Brain microvascular endothelial cell (primary cell): ENCODE measurements at regions not wholly inside any gene's neighbourhood (a gene's known extent, or its start where the extent isn't known, plus 50 kb on each side); places are given as distances from the start of the nearest gene placed in this dataset.

Source experiments
- DNase-seq: peaks from one replicate; pipeline ENCODE4 v3.0.0-alpha.2; 2020
- H3K27ac ChIP-seq: fragments of 250-450 bp; sonication (Bioruptor Pico); 2 replicates; pipeline ENCODE4 v1.5.1; 2020; ENCODE audit warnings: mild to moderate bottlenecking, moderate library complexity
- H3K27me3 ChIP-seq: fragments of 250-450 bp; sonication (Bioruptor Pico); replicated peaks from 2 replicates; pipeline ENCODE4 v1.5.1; 2020; ENCODE audit warnings: mild to moderate bottlenecking
- H3K36me3 ChIP-seq: fragments of 250-450 bp; sonication (Bioruptor Pico); replicated peaks from 2 replicates; pipeline ENCODE4 v1.5.1; 2020; ENCODE audit warnings: mild to moderate bottlenecking
- H3K4me3 ChIP-seq: 2 replicates; pipeline ENCODE4 v1.5.1; 2011; ENCODE audit warnings: low read depth, mild to moderate bottlenecking, control low read depth, low read length, moderate library complexity
- in situ Hi-C: cut with HindIII; loops from 2 replicates; pipeline ENCODE4 v1.10.0; 2017; ENCODE audit warnings: low sequenced_read_pairs, low pct_ligation_motif_present
- TF ChIP-seq, protein P1 (sequence below): IDR thresholded peaks from 2 replicates; pipeline ENCODE4 v1.5.1; 2011; ENCODE audit warnings: low read depth, mild to moderate bottlenecking, moderate library complexity, low read length, control low read depth, inconsistent platforms; ENCODE audit errors: missing control alignments

DNA sequence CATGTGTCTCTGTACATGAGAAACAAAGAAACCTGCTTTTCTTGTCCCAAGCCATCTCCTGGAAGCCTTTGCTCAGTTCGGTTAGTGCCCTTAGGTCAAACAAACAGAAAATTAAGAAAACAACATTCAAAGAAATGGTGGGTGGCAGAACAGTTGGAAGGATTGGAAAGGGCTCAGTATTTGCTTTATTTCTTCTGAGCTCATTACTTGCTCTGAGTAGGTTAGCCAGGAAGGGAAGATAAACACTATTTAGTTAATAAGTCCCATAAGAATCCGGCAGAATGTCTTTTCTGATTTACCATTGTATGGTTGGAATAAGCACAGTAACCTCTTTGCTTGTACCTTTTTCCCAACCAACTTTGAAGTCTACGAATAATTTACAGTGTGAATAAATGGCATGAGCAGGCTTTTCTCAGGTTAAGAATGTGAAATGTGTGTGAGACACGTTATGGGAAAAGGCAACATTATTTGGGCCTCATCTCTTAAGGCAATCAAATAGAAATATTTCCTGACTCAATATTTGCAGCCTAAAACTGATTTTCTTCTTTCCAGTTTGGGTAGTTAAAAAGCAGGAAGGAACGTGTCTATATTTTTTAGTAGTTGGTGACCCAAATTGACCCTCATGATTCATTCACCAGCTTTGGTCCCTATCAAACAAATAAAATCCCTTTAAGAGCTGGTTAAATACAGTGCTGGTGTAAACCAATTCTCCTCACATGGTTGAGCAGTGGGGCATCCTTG, 158.5 kb downstream of the DKK1 start:
- no peak overlapping the region for H3K27ac ChIP-seq
- no peaks in the 10 kb centered on the region for H3K36me3 ChIP-seq
- in situ Hi-C loops, result no loop called here
- DNase-seq, result no peak
- TF ChIP-seq, protein P1, sequence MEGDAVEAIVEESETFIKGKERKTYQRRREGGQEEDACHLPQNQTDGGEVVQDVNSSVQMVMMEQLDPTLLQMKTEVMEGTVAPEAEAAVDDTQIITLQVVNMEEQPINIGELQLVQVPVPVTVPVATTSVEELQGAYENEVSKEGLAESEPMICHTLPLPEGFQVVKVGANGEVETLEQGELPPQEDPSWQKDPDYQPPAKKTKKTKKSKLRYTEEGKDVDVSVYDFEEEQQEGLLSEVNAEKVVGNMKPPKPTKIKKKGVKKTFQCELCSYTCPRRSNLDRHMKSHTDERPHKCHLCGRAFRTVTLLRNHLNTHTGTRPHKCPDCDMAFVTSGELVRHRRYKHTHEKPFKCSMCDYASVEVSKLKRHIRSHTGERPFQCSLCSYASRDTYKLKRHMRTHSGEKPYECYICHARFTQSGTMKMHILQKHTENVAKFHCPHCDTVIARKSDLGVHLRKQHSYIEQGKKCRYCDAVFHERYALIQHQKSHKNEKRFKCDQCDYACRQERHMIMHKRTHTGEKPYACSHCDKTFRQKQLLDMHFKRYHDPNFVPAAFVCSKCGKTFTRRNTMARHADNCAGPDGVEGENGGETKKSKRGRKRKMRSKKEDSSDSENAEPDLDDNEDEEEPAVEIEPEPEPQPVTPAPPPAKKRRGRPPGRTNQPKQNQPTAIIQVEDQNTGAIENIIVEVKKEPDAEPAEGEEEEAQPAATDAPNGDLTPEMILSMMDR, result no peak
- H3K4me3 ChIP-seq, result no peak overlapping the region
- H3K27me3 ChIP-seq, result no peaks in the 10 kb centered on the region

DNA sequence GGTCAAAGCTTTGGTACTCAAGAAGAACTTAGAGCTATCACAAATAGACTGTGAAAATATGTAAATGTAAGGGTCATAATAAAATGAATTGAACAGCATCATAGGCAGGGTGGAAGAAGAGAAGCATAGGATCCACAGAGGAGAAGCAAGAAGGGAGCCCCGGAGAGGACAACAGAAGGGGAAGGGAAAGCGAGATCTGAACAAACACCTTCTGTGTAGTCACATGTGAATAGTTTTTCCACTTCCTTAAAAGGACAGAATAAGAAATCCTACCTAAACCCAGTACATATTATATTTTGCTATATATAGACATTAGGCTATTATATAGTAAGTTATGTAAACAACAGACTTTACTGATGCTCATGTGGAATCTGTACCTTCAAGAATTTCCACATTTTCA, 160.2 kb downstream of the DKK1 start:
- in situ Hi-C loops, result no loop called here
- H3K4me3 ChIP-seq, result no peak overlapping the region
- no peak overlapping the region for H3K27ac ChIP-seq
- no peak for DNase-seq
- H3K27me3 ChIP-seq, result no peaks in the 10 kb centered on the region
- H3K36me3 ChIP-seq, result no peaks in the 10 kb centered on the region
- TF ChIP-seq, protein P1, result no peak

DNA sequence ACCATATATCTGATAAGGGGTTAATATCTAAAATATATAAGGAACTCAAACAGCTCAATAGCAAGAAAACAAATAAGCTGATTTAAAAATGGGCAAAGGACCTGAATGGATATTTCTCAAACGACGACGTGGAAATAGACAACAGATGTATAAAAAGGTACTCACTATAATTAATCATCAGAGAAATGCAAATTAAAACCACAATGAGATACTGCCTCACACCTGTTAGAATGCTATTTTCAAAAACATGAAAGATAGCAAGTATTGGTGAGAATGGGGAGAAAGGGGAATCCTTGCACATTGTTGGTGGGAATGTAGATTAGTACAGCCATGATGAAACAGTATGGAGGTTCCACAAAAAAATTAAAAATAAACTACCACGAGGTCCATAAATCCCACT, 163.2 kb downstream of the DKK1 start:
- Histone ChIP-seq H3K27me3 (no peaks in the 10 kb centered on the region), H3K36me3 (no peaks in the 10 kb centered on the region), H3K27ac (no peak overlapping the region), H3K4me3 (no peak overlapping the region)
- no peak for DNase-seq
- TF ChIP-seq, protein P1, result no peak
- in situ Hi-C loops, result no loop called here

DNA sequence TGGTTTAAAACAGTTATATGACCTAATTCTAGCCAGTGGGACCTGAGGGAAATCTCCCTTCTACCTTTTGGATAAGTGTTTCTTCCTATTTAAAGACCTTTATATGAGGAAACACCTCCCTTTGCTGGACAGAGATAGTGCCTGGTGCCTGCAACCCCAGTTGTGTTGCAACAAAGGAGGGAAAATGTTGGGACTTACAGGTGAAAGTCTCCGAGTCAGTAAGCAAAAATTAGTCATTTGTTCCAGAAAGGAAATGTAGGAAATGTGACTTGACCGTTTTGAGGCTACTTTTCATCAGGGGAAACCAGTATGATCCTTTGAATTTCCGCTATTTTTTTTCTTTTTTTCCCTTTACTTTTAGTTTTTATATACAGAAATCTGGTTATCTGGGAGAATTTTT, 165.5 kb downstream of the DKK1 start:
- no peak for DNase-seq
- no peak overlapping the region for H3K4me3 ChIP-seq
- no peaks in the 10 kb centered on the region for H3K36me3 ChIP-seq
- TF ChIP-seq, protein P1, result no peak
- H3K27me3 ChIP-seq, result no peaks in the 10 kb centered on the region
- no peak overlapping the region for H3K27ac ChIP-seq
- in situ Hi-C loops, result no loop called here

DNA sequence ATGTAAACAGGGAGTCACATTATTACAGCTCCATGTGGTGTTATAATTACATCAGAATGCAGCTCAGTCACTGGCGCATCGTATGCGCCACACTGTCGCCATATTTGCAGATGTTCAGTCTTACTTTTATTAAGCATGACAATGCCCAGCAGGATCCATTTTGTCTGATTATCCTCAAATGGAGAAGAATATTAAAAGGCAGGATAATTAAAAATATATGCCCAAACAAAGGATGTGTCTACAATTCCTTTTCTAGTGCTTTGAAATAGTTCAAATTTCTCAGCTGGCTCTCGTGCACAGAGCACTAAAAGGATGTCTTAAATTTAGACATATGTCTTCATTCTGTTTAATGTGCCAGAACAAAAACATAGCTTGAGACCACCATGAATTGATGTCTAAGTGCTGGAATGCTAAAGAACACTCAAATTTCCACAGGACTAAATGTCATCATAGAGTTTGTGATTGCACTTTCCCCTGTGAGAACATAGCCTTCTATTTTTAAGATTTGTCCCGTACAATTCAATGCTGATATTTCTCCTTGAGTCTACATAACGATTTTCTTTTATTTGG, 168.0 kb downstream of the DKK1 start:
- TF ChIP-seq, protein P1, result no peak
- Histone ChIP-seq H3K27me3 (no peaks in the 10 kb centered on the region), H3K36me3 (no peaks in the 10 kb centered on the region), H3K27ac (no peak overlapping the region), H3K4me3 (no peak overlapping the region)
- in situ Hi-C loops, result no loop called here
- no peak for DNase-seq
